ENCODE measurements at regions not wholly inside any gene's neighbourhood (a gene's known extent, or its start where the extent isn't known, plus 50 kb on each side); places are given as distances from the start of the nearest gene placed in this dataset.

GRCh38 chr6:72561629-72562028 lies 60.2 kb upstream of the KCNQ5 start:
- TF ChIP-seq EZH2 (IDR thresholded peaks at IDR 0.05; ENCODE audit: insufficient read depth, poor library complexity, severe bottlenecking) = no peak
- no peak for TF ChIP-seq EZH2phosphoT487 (IDR thresholded peaks at IDR 0.05; ENCODE audit: insufficient read depth, low read depth)

Data from GM23248 (cell line).